ENCODE measurements at regions not wholly inside any gene's neighbourhood (a gene's known extent, or its start where the extent isn't known, plus 50 kb on each side); places are given as distances from the start of the nearest gene placed in this dataset.

- H3K9ac ChIP-seq (ENCODE audit: control insufficient read depth, insufficient read depth, low read length), result no peak overlapping the region
- 81% methylated on average over 3 of the region's 3 CpGs for WGBS (ENCODE audit: insufficient coverage, insufficient replicate concordance, low lambda C conversion rate, missing lambda C conversion rate)
- RAD21 ChIA-PET (ENCODE audit: unreplicated experiment), result no interaction called here
- ATAC-seq (no peak), DNase-seq (ENCODE audit: low read depth, low spot score) (no peak), FAIRE-seq (no peak)
- CTCF ChIA-PET, result interaction anchor here (1.0 kb wide), 2 partner anchors 15 to 17 kb away, joined by 3 read pairs; no protein-coding TSS in a partner anchor
- H3K27ac ChIP-seq (ENCODE audit: control insufficient read depth, insufficient read depth), result no peak overlapping the region
- H3K4me2 ChIP-seq (ENCODE audit: control insufficient read depth, insufficient read depth), result no peak overlapping the region
- intact Hi-C loops (cut with micrococcal nuclease; ENCODE audit: unreplicated experiment) (no loop called here), in situ Hi-C loops (cut with MboI) (no loop called here)
- TF ChIP-seq ZNF687 (IDR thresholded peaks at IDR 0.05) (no peak), IRF4 (IDR thresholded peaks at IDR 0.05; ENCODE audit: low read depth, low read length) (no peak), ZBED1 (IDR thresholded peaks at IDR 0.05; ENCODE audit: borderline replicate concordance) (no peak), KLF5 (IDR thresholded peaks at IDR 0.05; ENCODE audit: partially characterized antibody) (no peak), RAD51 (IDR thresholded peaks at IDR 0.05) (no peak), PBX3 (IDR thresholded peaks at IDR 0.05; ENCODE audit: insufficient replicate concordance, low read depth, low read length) (no peak), CHD4 (IDR thresholded peaks at IDR 0.05) (no peak), USF2 (IDR thresholded peaks at IDR 0.05; ENCODE audit: borderline replicate concordance, low read depth, low read length) (no peak), SRF (IDR thresholded peaks at IDR 0.05; ENCODE audit: low read depth in 2 of 2, low read length in 2 of 2) (no peak), ZNF384 (IDR thresholded peaks at IDR 0.05; ENCODE audit: borderline replicate concordance, low read depth, low read length) (no peak), FOXM1 (IDR thresholded peaks at IDR 0.05; ENCODE audit: low read depth, low read length) (no peak), CBFB (IDR thresholded peaks at IDR 0.05; ENCODE audit: low read depth) (no peak), SREBF2 (IDR thresholded peaks at IDR 0.05; ENCODE audit: low read length) (no peak), NFYB (IDR thresholded peaks at IDR 0.05; ENCODE audit: insufficient read depth, low read depth, low read length) (no peak), YY1 (IDR thresholded peaks at IDR 0.05; ENCODE audit: low read depth, low read length) (no peak), ZZZ3 (IDR thresholded peaks at IDR 0.05; ENCODE audit: control insufficient read depth, insufficient read length, low read depth) (no peak), YBX1 (IDR thresholded peaks at IDR 0.05) (no peak), RBBP5 (conservative IDR thresholded peaks at IDR 0.05) (no peak), TCF3 (IDR thresholded peaks at IDR 0.05; ENCODE audit: borderline replicate concordance, insufficient read depth, low read depth, low read length) (no peak), IRF5 (IDR thresholded peaks at IDR 0.05; ENCODE audit: borderline replicate concordance) (no peak)
- no peaks in the 10 kb centered on the region for H3K79me2 ChIP-seq (ENCODE audit: control insufficient read depth, insufficient read depth, low read length)
- no peaks in the 10 kb centered on the region; the same call in 2 of the 3 replicates for H3K9me3 ChIP-seq (replicated peaks; ENCODE audit: control insufficient read depth, insufficient read depth, low read length)
- no peak overlapping the region for H2AFZ ChIP-seq (ENCODE audit: control insufficient read depth, low read depth, low read length)
- no peaks in the 10 kb centered on the region for H4K20me1 ChIP-seq (ENCODE audit: control insufficient read depth, insufficient read depth)
- SMC1A ChIA-PET (ENCODE audit: uncharacterized antibody, unreplicated experiment), result interaction anchor here (0.8 to 2.0 kb wide), 3 partner anchors 11 to 18 kb away, joined by 4 to 7 read pairs (median 5); no protein-coding TSS in a partner anchor
- H3K36me3 ChIP-seq (ENCODE audit: control insufficient read depth in 2 of 2, insufficient read depth in 2 of 2, low read length in 1 of 2), result no peaks in the 10 kb centered on the region
- POLR2A ChIA-PET, result interaction anchor here (1.2 kb wide), 1 partner anchor 11 kb away, joined by 3 read pairs; no protein-coding TSS in a partner anchor
- H3K27me3 ChIP-seq (replicated peaks in 1 of 2; ENCODE audit: control insufficient read depth in 2 of 2, insufficient read depth in 2 of 2, low read length in 1 of 2), result no peaks in the 10 kb centered on the region
- no peaks in the 10 kb centered on the region for H3K4me1 ChIP-seq (ENCODE audit: control insufficient read depth, insufficient read depth, low read length)
- H3K4me3 ChIP-seq, result no peak overlapping the region
- no TSS peak for BruUV-seq (replicated peaks)
These were observed 260.4 kb upstream of the TTC14 start for GRCh38 chr3:180341516-180341915.

All from GM12878 (cell line).